ENCODE measurements at regions not wholly inside any gene's neighbourhood (a gene's known extent, or its start where the extent isn't known, plus 50 kb on each side); places are given as distances from the start of the nearest gene placed in this dataset.
"Not testable (repeated sequence)": the region's sequence is repeated elsewhere in the genome, so short reads cannot be mapped to it uniquely, and the experiment has no call there.

DNA sequence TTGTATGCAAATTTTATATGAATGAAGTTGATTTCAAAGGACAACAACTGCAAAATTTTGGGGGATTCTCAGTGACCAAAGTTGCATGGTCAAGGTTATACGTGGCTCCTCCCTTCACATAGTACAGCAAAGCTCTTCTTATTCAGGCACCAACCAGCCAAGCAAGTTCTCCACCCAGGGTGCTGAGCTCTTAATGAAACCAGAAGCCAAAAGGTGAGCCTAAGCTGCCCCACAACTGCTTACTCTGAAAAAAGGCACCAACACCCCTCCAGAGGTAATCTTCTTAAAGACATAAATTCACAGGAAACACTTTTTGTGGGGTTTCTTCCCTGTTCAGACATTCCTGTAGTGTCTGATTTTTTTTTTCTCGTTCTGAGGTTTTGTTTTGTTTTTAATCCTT, 106.1 kb upstream of the GMNC start:
- peak; percentile 14 for DNase-seq
- CTCF ChIA-PET: interaction anchor here (1.9 kb wide), 1 partner anchor 22 kb away, joined by 6 read pairs; no protein-coding TSS in a partner anchor
- TF ChIP-seq, protein P1, sequence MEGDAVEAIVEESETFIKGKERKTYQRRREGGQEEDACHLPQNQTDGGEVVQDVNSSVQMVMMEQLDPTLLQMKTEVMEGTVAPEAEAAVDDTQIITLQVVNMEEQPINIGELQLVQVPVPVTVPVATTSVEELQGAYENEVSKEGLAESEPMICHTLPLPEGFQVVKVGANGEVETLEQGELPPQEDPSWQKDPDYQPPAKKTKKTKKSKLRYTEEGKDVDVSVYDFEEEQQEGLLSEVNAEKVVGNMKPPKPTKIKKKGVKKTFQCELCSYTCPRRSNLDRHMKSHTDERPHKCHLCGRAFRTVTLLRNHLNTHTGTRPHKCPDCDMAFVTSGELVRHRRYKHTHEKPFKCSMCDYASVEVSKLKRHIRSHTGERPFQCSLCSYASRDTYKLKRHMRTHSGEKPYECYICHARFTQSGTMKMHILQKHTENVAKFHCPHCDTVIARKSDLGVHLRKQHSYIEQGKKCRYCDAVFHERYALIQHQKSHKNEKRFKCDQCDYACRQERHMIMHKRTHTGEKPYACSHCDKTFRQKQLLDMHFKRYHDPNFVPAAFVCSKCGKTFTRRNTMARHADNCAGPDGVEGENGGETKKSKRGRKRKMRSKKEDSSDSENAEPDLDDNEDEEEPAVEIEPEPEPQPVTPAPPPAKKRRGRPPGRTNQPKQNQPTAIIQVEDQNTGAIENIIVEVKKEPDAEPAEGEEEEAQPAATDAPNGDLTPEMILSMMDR (IDR thresholded peaks at IDR 0.05; ENCODE audit: unreplicated experiment): no peak
- no peak overlapping the region for H3K27ac Mint-ChIP-seq (ENCODE audit: unreplicated experiment)
- no peaks in the 10 kb centered on the region for H3K4me1 Mint-ChIP-seq (ENCODE audit: low read depth, unreplicated experiment)
- no peak overlapping the region for H3K4me3 Mint-ChIP-seq (ENCODE audit: low read depth, unreplicated experiment)
- intact Hi-C loops (cut with micrococcal nuclease; ENCODE audit: unreplicated experiment): no loop called here
- no peaks in the 10 kb centered on the region for H3K27me3 Mint-ChIP-seq (ENCODE audit: unreplicated experiment)
- no peaks in the 10 kb centered on the region for H3K9me3 Mint-ChIP-seq (ENCODE audit: low read depth, unreplicated experiment)
- peaks cover 7% of the 10 kb centered on the region for H3K36me3 Mint-ChIP-seq (ENCODE audit: insufficient read depth, unreplicated experiment)
- no TSS peak for BruUV-seq (replicated peaks)

DNA sequence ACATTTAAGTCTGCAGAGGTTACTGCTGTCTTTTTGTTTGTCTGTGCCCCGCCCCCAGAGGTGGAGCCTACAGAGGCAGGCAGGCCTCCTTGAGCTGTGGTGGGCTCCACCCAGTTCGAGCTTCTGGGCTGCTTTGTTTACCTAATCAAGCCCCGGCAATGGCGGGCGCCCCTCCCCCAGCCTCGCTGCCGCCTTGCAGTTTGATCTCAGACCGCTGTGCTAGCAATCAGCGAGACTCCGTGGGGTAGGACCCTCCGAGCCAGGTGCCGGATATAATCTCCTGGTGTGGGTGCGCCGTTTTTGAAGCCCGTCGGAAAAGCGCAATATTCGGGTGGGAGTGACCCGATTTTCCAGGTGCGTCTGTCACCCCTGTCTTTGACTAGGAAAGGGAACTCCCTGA, 102.4 kb upstream of the GMNC start:
- H3K9me3 Mint-ChIP-seq (ENCODE audit: low read depth, unreplicated experiment); intact Hi-C loops (cut with micrococcal nuclease; ENCODE audit: unreplicated experiment); CTCF ChIA-PET; BruUV-seq (replicated peaks); H3K27ac Mint-ChIP-seq (ENCODE audit: unreplicated experiment); H3K36me3 Mint-ChIP-seq (ENCODE audit: insufficient read depth, unreplicated experiment); H3K4me1 Mint-ChIP-seq (ENCODE audit: low read depth, unreplicated experiment); H3K27me3 Mint-ChIP-seq (ENCODE audit: unreplicated experiment): not testable (repeated sequence)
- peak overlapping the region; percentile 76 for H3K4me3 Mint-ChIP-seq (ENCODE audit: low read depth, unreplicated experiment)
- DNase-seq: peak; percentile 33

DNA sequence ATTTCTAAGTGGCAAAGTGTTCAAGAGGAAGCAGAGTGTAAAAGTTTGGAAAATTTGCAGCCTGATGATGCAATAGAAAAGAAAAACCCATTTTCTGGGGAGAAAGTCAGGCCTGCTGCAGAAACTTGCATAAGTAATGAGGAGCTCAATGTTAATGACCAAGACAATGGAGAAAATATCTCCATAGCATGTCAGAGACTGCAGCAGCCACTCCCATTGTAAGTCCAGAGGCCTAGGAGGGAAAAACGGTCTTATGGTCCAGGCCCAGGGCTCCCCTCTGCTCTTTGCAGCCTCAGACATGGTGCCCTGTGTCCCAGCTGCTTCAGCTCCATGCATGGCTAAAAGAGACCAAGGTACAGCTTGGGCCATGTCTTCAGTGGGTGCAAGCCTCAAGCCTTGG, 96.6 kb upstream of the GMNC start:
- H3K4me1 Mint-ChIP-seq (ENCODE audit: low read depth, unreplicated experiment): no peaks in the 10 kb centered on the region
- no peak overlapping the region for H3K4me3 Mint-ChIP-seq (ENCODE audit: low read depth, unreplicated experiment)
- no TSS peak for BruUV-seq (replicated peaks)
- intact Hi-C loops (cut with micrococcal nuclease; ENCODE audit: unreplicated experiment): no loop called here
- DNase-seq: no peak
- TF ChIP-seq, protein P1 (IDR thresholded peaks at IDR 0.05; ENCODE audit: unreplicated experiment): no peak
- CTCF ChIA-PET: interaction anchor here (0.6 to 1.1 kb wide), 2 partner anchors 12 to 1806 kb away, joined by 3 read pairs; no protein-coding TSS in a partner anchor
- H3K36me3 Mint-ChIP-seq (ENCODE audit: insufficient read depth, unreplicated experiment): no peaks in the 10 kb centered on the region
- no peaks in the 10 kb centered on the region for H3K27me3 Mint-ChIP-seq (ENCODE audit: unreplicated experiment)
- no peaks in the 10 kb centered on the region for H3K9me3 Mint-ChIP-seq (ENCODE audit: low read depth, unreplicated experiment)
- no peak overlapping the region for H3K27ac Mint-ChIP-seq (ENCODE audit: unreplicated experiment)

DNA sequence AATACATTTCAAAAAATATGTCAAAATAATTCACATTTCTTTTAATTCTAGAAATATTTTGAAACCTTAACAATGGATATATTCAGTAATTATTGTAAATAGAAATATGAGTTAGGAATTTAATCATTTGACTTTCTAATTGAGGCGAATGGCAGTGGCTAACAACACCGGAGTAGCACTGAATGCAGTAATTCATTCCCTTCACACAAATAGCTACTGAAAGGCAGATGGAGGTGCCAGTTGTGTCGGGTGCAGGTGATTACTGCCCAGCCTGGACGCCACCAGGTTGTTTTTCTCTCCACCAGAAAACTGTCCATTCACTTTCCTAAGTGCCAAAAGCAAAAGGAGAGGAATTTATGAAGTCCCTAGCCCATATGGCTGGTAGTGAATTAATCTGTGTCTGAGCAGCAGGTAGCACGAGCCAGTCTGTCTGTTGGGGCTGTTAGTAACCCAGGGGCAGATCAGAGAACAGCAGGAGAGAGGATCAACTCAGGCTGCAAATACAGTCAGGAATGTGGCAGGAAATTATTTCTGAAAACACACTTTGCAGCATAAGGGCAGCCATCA, 79.3 kb upstream of the GMNC start:
- intact Hi-C loops (cut with micrococcal nuclease; ENCODE audit: unreplicated experiment): no loop called here
- no peak overlapping the region for H3K27ac Mint-ChIP-seq (ENCODE audit: unreplicated experiment)

DNA sequence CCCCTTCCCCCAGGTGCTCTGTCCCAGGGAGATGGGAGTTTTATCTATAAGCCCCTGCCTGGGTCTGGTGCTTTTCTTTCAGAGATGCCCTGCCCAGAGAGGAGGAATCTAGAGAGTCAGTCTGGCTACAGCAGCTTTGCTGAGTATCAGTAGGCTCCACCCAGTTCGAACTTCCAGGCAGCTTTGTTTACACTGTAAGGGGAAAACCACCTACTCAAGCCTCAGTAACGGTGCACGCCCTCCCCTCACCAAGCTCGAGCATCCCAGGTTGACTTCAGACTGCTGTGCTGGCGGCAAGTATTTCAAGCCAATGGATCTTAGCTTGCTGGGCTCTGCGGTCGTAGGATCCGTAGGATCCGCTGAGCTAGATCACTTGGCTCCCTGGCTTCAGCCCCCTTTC, 72.1 kb upstream of the GMNC start:
- H3K4me1 Mint-ChIP-seq (ENCODE audit: low read depth, unreplicated experiment); H3K4me3 Mint-ChIP-seq (ENCODE audit: low read depth, unreplicated experiment); H3K27me3 Mint-ChIP-seq (ENCODE audit: unreplicated experiment); CTCF ChIA-PET; H3K36me3 Mint-ChIP-seq (ENCODE audit: insufficient read depth, unreplicated experiment); BruUV-seq (replicated peaks); H3K9me3 Mint-ChIP-seq (ENCODE audit: low read depth, unreplicated experiment); intact Hi-C loops (cut with micrococcal nuclease; ENCODE audit: unreplicated experiment); DNase-seq; H3K27ac Mint-ChIP-seq (ENCODE audit: unreplicated experiment): not testable (repeated sequence)

More for the DNA sequence above, 79.3 kb upstream of the GMNC start:
- Mint-ChIP-seq H3K4me3 (ENCODE audit: low read depth, unreplicated experiment) (no peak overlapping the region), H3K9me3 (ENCODE audit: low read depth, unreplicated experiment) (no peaks in the 10 kb centered on the region), H3K27me3 (ENCODE audit: unreplicated experiment) (no peaks in the 10 kb centered on the region), H3K36me3 (ENCODE audit: insufficient read depth, unreplicated experiment) (no peaks in the 10 kb centered on the region), H3K4me1 (ENCODE audit: low read depth, unreplicated experiment) (no peaks in the 10 kb centered on the region)
- no peak for DNase-seq
- CTCF ChIA-PET: no interaction called here
- no TSS peak for BruUV-seq (replicated peaks)
- TF ChIP-seq, protein P1 (IDR thresholded peaks at IDR 0.05; ENCODE audit: unreplicated experiment): no peak
